Activated naive CD8-positive, alpha-beta T cell treated with anti-CD3 and anti-CD28 coated beads for 36 hours (primary cell): ENCODE measurements at regions not wholly inside any gene's neighbourhood (a gene's known extent, or its start where the extent isn't known, plus 50 kb on each side); places are given as distances from the start of the nearest gene placed in this dataset.

ENCODE experiments used
- DNase-seq: peaks from one replicate; pipeline ENCODE4 v3.0.0; 2021
- H3K27ac Mint-ChIP-seq: one replicate; pipeline ENCODE4 v1.8.0; 2022; ENCODE audit warnings: mild to moderate bottlenecking, moderate library complexity, mixed read lengths
- H3K27me3 Mint-ChIP-seq: one replicate; pipeline ENCODE4 v1.8.0; 2022; ENCODE audit warnings: mild to moderate bottlenecking, mixed read lengths
- H3K36me3 Mint-ChIP-seq: one replicate; pipeline ENCODE4 v1.8.0; 2021; ENCODE audit warnings: mild to moderate bottlenecking, mixed read lengths
- H3K4me1 Mint-ChIP-seq: one replicate; pipeline ENCODE4 v1.8.0; 2021; ENCODE audit warnings: mixed read lengths
- H3K4me3 Mint-ChIP-seq: one replicate; pipeline ENCODE4 v1.8.0; 2022; ENCODE audit warnings: mild to moderate bottlenecking, moderate library complexity, mixed read lengths
- H3K9me3 Mint-ChIP-seq: one replicate; pipeline ENCODE4 v1.8.0; 2022; ENCODE audit warnings: mixed read lengths

GRCh38 chr16:65846210-65846602 lies 520.3 kb upstream of the CDH5 start:
- Mint-ChIP-seq H3K27ac (no peak overlapping the region), H3K36me3 (no peaks in the 10 kb centered on the region), H3K4me3 (no peak overlapping the region), H3K4me1 (no peaks in the 10 kb centered on the region), H3K27me3 (no peaks in the 10 kb centered on the region), H3K9me3 (no peaks in the 10 kb centered on the region)
- no peak for DNase-seq

- no peaks in the 10 kb centered on the region for H3K36me3 Mint-ChIP-seq
These were observed 520.9 kb upstream of the CDH5 start for GRCh38 chr16:65845466-65846209.

GRCh38 chr16:65843941-65844340 lies 522.5 kb upstream of the CDH5 start:
- Mint-ChIP-seq H3K4me3 (no peak overlapping the region), H3K27ac (no peak overlapping the region), H3K4me1 (no peaks in the 10 kb centered on the region), H3K36me3 (no peaks in the 10 kb centered on the region), H3K9me3 (no peaks in the 10 kb centered on the region), H3K27me3 (no peaks in the 10 kb centered on the region)
- DNase-seq, result no peak

More at GRCh38 chr16:65845466-65846209, 520.9 kb upstream of the CDH5 start:
- H3K9me3 Mint-ChIP-seq, result no peaks in the 10 kb centered on the region
- no peak overlapping the region for H3K27ac Mint-ChIP-seq
- H3K27me3 Mint-ChIP-seq, result no peaks in the 10 kb centered on the region
- no peaks in the 10 kb centered on the region for H3K4me1 Mint-ChIP-seq
- H3K4me3 Mint-ChIP-seq, result no peak overlapping the region
- no peak for DNase-seq

- no peak overlapping the region for H3K27ac Mint-ChIP-seq
- DNase-seq, result no peak
- no peaks in the 10 kb centered on the region for H3K36me3 Mint-ChIP-seq
- no peaks in the 10 kb centered on the region for H3K4me1 Mint-ChIP-seq
- no peaks in the 10 kb centered on the region for H3K9me3 Mint-ChIP-seq
- H3K4me3 Mint-ChIP-seq, result no peak overlapping the region
- H3K27me3 Mint-ChIP-seq, result no peaks in the 10 kb centered on the region
These were observed 524.4 kb upstream of the CDH5 start for GRCh38 chr16:65842067-65842466.

- Mint-ChIP-seq H3K27me3 (no peaks in the 10 kb centered on the region), H3K36me3 (no peaks in the 10 kb centered on the region), H3K9me3 (no peaks in the 10 kb centered on the region), H3K4me1 (no peaks in the 10 kb centered on the region), H3K27ac (no peak overlapping the region), H3K4me3 (no peak overlapping the region)
- DNase-seq, result no peak
These were observed 528.5 kb upstream of the CDH5 start for GRCh38 chr16:65838001-65838400.

GRCh38 chr16:65837464-65837863 lies 529.0 kb upstream of the CDH5 start:
- Mint-ChIP-seq H3K27me3 (no peaks in the 10 kb centered on the region), H3K4me1 (no peaks in the 10 kb centered on the region)

GRCh38 chr16:65834688-65835087 lies 531.8 kb upstream of the CDH5 start:
- no peaks in the 10 kb centered on the region for H3K4me1 Mint-ChIP-seq
- no peaks in the 10 kb centered on the region for H3K9me3 Mint-ChIP-seq
- H3K4me3 Mint-ChIP-seq, result no peak overlapping the region
- no peak overlapping the region for H3K27ac Mint-ChIP-seq
- H3K27me3 Mint-ChIP-seq, result no peaks in the 10 kb centered on the region
- DNase-seq, result no peak
- H3K36me3 Mint-ChIP-seq, result no peaks in the 10 kb centered on the region

More at GRCh38 chr16:65837464-65837863, 529.0 kb upstream of the CDH5 start:
- DNase-seq, result no peak
- Mint-ChIP-seq H3K36me3 (no peaks in the 10 kb centered on the region), H3K27ac (no peak overlapping the region), H3K4me3 (no peak overlapping the region), H3K9me3 (no peaks in the 10 kb centered on the region)

GRCh38 chr16:65833171-65833871 lies 533.2 kb upstream of the CDH5 start:
- no peak for DNase-seq
- Mint-ChIP-seq H3K4me3 (no peak overlapping the region), H3K4me1 (no peaks in the 10 kb centered on the region), H3K36me3 (no peaks in the 10 kb centered on the region), H3K9me3 (no peaks in the 10 kb centered on the region), H3K27ac (no peak overlapping the region), H3K27me3 (no peaks in the 10 kb centered on the region)

GRCh38 chr16:65832679-65833078 lies 533.8 kb upstream of the CDH5 start:
- no peak for DNase-seq
- Mint-ChIP-seq H3K27ac (no peak overlapping the region), H3K4me3 (no peak overlapping the region), H3K27me3 (no peaks in the 10 kb centered on the region), H3K9me3 (no peaks in the 10 kb centered on the region), H3K36me3 (no peaks in the 10 kb centered on the region), H3K4me1 (no peaks in the 10 kb centered on the region)

GRCh38 chr16:65831903-65832666 lies 534.4 kb upstream of the CDH5 start:
- Mint-ChIP-seq H3K9me3 (no peaks in the 10 kb centered on the region), H3K36me3 (no peaks in the 10 kb centered on the region), H3K4me3 (no peak overlapping the region), H3K4me1 (no peaks in the 10 kb centered on the region), H3K27ac (no peak overlapping the region), H3K27me3 (no peaks in the 10 kb centered on the region)
- no peak for DNase-seq

GRCh38 chr16:65829076-65829475 lies 537.4 kb upstream of the CDH5 start:
- Mint-ChIP-seq H3K27ac (no peak overlapping the region), H3K27me3 (no peaks in the 10 kb centered on the region), H3K9me3 (no peaks in the 10 kb centered on the region), H3K4me1 (no peaks in the 10 kb centered on the region), H3K4me3 (no peak overlapping the region), H3K36me3 (no peaks in the 10 kb centered on the region)
- DNase-seq, result no peak

GRCh38 chr16:65828296-65828695 lies 538.2 kb upstream of the CDH5 start:
- Mint-ChIP-seq H3K4me3 (no peak overlapping the region), H3K9me3 (peaks cover 3% of the 10 kb centered on the region), H3K36me3 (no peaks in the 10 kb centered on the region), H3K4me1 (no peaks in the 10 kb centered on the region), H3K27ac (no peak overlapping the region), H3K27me3 (peaks cover 4% of the 10 kb centered on the region)
- no peak for DNase-seq

- no peak for DNase-seq
- Mint-ChIP-seq H3K27ac (no peak overlapping the region), H3K9me3 (peaks cover 3% of the 10 kb centered on the region), H3K36me3 (no peaks in the 10 kb centered on the region), H3K27me3 (peaks cover 4% of the 10 kb centered on the region), H3K4me1 (no peaks in the 10 kb centered on the region), H3K4me3 (no peak overlapping the region)
These were observed 539.3 kb upstream of the CDH5 start for GRCh38 chr16:65827231-65827630.

- Mint-ChIP-seq H3K9me3 (peaks cover 3% of the 10 kb centered on the region), H3K4me1 (no peaks in the 10 kb centered on the region), H3K27me3 (peaks cover 4% of the 10 kb centered on the region), H3K36me3 (no peaks in the 10 kb centered on the region), H3K4me3 (no peak overlapping the region), H3K27ac (no peak overlapping the region)
- DNase-seq, result no peak
These were observed 541.2 kb upstream of the CDH5 start for GRCh38 chr16:65825191-65825856.

- H3K9me3 Mint-ChIP-seq, result peaks cover 3% of the 10 kb centered on the region
- no peak for DNase-seq
- H3K4me1 Mint-ChIP-seq, result no peaks in the 10 kb centered on the region
- H3K27me3 Mint-ChIP-seq, result peaks cover 4% of the 10 kb centered on the region
- no peak overlapping the region for H3K4me3 Mint-ChIP-seq
- H3K27ac Mint-ChIP-seq, result no peak overlapping the region
- no peaks in the 10 kb centered on the region for H3K36me3 Mint-ChIP-seq
These were observed 544.3 kb upstream of the CDH5 start for GRCh38 chr16:65822148-65822547.
